Brain microvascular endothelial cell (primary cell): ENCODE measurements at regions not wholly inside any gene's neighbourhood (a gene's known extent, or its start where the extent isn't known, plus 50 kb on each side); places are given as distances from the start of the nearest gene placed in this dataset.

Experiments used
- DNase-seq: peaks from one replicate; pipeline ENCODE4 v3.0.0-alpha.2; 2020
- H3K27ac ChIP-seq: fragments of 250-450 bp; sonication (Bioruptor Pico); 2 replicates; pipeline ENCODE4 v1.5.1; 2020; ENCODE audit warnings: mild to moderate bottlenecking, moderate library complexity
- H3K27me3 ChIP-seq: fragments of 250-450 bp; sonication (Bioruptor Pico); replicated peaks from 2 replicates; pipeline ENCODE4 v1.5.1; 2020; ENCODE audit warnings: mild to moderate bottlenecking
- H3K36me3 ChIP-seq: fragments of 250-450 bp; sonication (Bioruptor Pico); replicated peaks from 2 replicates; pipeline ENCODE4 v1.5.1; 2020; ENCODE audit warnings: mild to moderate bottlenecking
- H3K4me3 ChIP-seq: 2 replicates; pipeline ENCODE4 v1.5.1; 2011; ENCODE audit warnings: low read depth, mild to moderate bottlenecking, control low read depth, low read length, moderate library complexity
- in situ Hi-C: cut with HindIII; loops from 2 replicates; pipeline ENCODE4 v1.10.0; 2017; ENCODE audit warnings: low sequenced_read_pairs, low pct_ligation_motif_present
- TF ChIP-seq, protein P1 (sequence below): IDR thresholded peaks from 2 replicates; pipeline ENCODE4 v1.5.1; 2011; ENCODE audit warnings: low read depth, mild to moderate bottlenecking, moderate library complexity, low read length, control low read depth, inconsistent platforms; ENCODE audit errors: missing control alignments

DNA sequence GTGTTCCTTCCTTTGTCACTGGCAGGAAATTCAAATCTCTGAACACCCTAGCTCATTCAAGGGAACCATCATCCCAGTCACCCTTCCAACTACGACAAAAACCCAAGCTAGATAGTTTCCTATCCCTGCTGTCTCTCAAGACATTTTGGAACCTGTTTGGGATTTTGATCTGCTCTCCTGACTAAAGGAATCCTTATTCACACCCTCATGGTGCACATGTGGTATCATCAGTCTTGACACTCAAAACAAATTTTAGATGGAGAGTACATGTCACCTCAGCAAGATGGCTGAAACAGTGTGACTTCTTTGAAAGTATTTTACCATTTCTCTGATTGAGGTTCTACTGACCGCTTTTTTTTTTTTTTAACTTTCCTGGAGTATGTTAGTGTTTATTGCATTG, 234.3 kb upstream of the TMEM229A start:
- no peak for DNase-seq
- H3K4me3 ChIP-seq: no peak overlapping the region
- H3K27me3 ChIP-seq: no peaks in the 10 kb centered on the region
- TF ChIP-seq, protein P1, sequence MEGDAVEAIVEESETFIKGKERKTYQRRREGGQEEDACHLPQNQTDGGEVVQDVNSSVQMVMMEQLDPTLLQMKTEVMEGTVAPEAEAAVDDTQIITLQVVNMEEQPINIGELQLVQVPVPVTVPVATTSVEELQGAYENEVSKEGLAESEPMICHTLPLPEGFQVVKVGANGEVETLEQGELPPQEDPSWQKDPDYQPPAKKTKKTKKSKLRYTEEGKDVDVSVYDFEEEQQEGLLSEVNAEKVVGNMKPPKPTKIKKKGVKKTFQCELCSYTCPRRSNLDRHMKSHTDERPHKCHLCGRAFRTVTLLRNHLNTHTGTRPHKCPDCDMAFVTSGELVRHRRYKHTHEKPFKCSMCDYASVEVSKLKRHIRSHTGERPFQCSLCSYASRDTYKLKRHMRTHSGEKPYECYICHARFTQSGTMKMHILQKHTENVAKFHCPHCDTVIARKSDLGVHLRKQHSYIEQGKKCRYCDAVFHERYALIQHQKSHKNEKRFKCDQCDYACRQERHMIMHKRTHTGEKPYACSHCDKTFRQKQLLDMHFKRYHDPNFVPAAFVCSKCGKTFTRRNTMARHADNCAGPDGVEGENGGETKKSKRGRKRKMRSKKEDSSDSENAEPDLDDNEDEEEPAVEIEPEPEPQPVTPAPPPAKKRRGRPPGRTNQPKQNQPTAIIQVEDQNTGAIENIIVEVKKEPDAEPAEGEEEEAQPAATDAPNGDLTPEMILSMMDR: no peak
- H3K36me3 ChIP-seq: no peaks in the 10 kb centered on the region
- in situ Hi-C loops: no loop called here
- H3K27ac ChIP-seq: no peak overlapping the region

DNA sequence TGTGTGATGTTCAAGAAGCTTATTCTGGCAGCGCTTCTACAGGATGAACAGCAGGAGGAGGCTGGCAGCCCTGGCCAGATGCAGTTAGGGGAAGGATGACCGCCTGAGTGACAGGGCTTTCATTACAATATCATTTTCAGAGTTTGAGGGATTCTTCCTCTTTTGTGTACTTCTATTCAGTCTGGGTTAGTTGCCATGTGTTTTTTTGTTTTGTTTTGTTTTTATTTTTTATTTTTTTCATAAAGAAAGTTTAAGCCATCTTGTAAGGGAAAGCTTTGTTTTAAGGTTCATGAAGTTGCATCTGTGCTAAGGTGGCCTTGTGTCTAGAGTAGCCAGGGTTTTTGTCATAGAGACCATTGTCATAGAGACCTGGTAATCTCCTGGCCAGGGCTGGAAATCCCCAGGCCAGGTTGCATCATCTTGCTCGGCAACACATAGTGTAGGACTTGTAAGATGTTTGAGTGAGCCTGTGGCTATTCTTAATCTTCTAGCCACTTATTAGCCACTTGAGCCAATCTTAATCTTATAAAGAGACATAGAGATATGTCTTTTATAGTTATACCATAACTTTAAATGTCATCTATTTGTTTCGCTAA, 230.5 kb upstream of the TMEM229A start:
- TF ChIP-seq, protein P1: no peak
- H3K4me3 ChIP-seq: no peak overlapping the region
- no peak for DNase-seq
- H3K36me3 ChIP-seq: no peaks in the 10 kb centered on the region
- in situ Hi-C loops: no loop called here
- no peaks in the 10 kb centered on the region for H3K27me3 ChIP-seq
- no peak overlapping the region for H3K27ac ChIP-seq

DNA sequence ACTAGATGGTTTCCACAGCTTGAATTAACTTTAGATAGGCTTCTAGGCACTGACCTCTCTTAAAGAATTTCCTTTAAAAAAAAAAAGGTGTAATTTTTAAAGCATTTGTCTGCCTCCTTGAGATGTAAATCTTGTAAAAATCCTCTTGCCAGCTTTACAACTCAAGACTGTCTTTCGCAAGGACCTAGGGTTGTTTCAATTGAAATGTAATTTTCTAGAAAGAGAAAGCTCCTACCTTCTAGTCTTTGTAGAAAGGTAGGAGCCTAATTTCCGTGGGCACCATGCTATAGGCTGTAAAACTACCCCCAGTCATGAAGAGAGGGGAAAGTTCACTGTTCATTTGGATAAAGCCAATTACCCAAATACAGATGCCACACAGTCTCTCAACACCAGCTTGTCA, 228.8 kb upstream of the TMEM229A start:
- H3K4me3 ChIP-seq: no peak overlapping the region
- TF ChIP-seq, protein P1: no peak
- in situ Hi-C loops: no loop called here
- no peak for DNase-seq
- no peaks in the 10 kb centered on the region for H3K36me3 ChIP-seq
- no peaks in the 10 kb centered on the region for H3K27me3 ChIP-seq
- no peak overlapping the region for H3K27ac ChIP-seq

DNA sequence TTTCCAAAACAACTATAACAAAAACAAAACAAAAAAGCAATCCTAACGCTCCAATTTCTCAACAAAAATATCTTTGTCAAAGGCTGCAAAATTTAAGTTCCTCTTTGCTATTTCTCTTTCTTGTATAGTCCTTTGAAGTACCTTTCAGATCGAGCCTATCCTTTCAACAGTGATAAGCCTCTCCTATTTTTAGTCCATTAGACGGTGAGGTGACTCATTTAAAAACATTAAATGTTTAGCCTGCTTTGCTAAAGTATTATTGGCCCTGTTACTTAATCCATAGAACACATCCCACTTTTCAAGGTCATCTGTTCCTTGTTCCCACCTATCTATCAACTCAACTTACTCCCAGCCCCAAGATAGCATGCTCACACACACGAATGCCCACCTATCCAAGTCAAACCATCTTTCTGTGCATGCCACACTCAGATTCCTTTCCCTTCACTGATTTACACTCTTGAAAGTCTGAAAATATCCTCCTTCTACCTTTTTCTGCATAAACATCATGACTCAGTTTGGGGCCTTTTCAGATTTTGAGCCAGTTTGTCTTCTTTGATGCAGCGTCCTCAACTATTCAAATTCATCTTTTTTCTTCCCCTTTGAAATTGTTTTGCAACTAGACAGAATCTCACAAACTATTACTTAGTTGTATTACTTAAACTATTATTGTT, 224.9 kb upstream of the TMEM229A start:
- Histone ChIP-seq H3K36me3 (no peaks in the 10 kb centered on the region), H3K27me3 (no peaks in the 10 kb centered on the region), H3K4me3 (no peak overlapping the region), H3K27ac (no peak overlapping the region)
- TF ChIP-seq, protein P1: no peak
- no peak for DNase-seq
- in situ Hi-C loops: no loop called here

DNA sequence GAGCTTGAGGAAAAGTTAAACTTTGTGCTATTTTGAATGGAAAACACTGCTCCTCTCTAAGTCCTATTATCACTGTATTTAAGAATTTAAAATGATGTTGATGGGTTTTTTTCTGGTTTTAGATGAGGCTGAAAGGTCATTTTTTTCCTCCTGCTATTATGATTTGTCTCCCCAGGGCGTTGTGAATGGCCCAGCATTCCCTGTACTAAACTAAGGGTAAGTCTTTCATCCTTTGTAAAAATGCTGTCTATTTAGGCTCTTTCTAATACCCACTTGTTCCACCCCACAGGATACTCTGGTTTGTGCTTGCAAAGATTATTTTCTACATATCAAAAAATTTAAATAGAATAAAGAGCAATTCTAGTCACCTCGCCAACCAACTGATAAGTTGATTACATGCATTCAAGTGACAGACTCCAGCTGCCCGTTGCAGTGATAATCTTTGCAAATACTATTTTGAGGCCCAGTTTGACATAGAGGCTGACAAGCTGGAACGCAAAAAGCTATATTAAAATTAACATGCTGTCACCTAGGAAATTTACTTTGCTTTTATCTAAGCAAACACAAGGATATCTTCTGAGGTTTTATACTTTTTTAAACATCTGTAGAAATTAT, 222.3 kb upstream of the TMEM229A start:
- in situ Hi-C loops: no loop called here
- no peaks in the 10 kb centered on the region for H3K36me3 ChIP-seq
- no peak for DNase-seq
- TF ChIP-seq, protein P1: no peak
- no peak overlapping the region for H3K4me3 ChIP-seq
- no peaks in the 10 kb centered on the region for H3K27me3 ChIP-seq
- no peak overlapping the region for H3K27ac ChIP-seq
